Tibial artery (tissue), 4 donors: ENCODE measurements at regions not wholly inside any gene's neighbourhood (a gene's known extent, or its start where the extent isn't known, plus 50 kb on each side); places are given as distances from the start of the nearest gene placed in this dataset.

ENCODE experiments used
- DNase-seq, 2 donors: peaks; one replicate each; pipeline ENCODE4 v3.0.0-alpha.2; 2019
- H3K27ac ChIP-seq, 2 donors: fragments of 200-600 bp; sonication (generic) in 1 of 2; 1 replicate in 1 of 2; 2 replicates in 1 of 2; pipeline ENCODE4 v1.5.1; 2018 to 2019; ENCODE audit warnings: mild to moderate bottlenecking in 1 of 2
- H3K27me3 ChIP-seq, 2 donors: fragments of 200-600 bp; sonication (generic) in 1 of 2; one replicate each; pipeline versions ENCODE4 v1.5.1 to v1.6.0; 2016 to 2019
- H3K36me3 ChIP-seq, 3 donors: fragments of 200-600 bp; sonication (generic) in 2 of 3; one replicate each; pipeline ENCODE4 v1.5.1; 2016 to 2019; ENCODE audit warnings: mild to moderate bottlenecking in 2 of 3
- H3K4me1 ChIP-seq, 4 donors: fragments of 200-600 bp; sonication (generic) in 2 of 4; 1 replicate in 3 of 4; 2 replicates in 1 of 4; pipeline ENCODE4 v1.5.1; 2016 to 2019
- H3K4me3 ChIP-seq, 2 donors: fragments of 200-600 bp; sonication (generic) in 1 of 2; 1 replicate in 1 of 2; 2 replicates in 1 of 2; pipeline ENCODE4 v1.5.1; 2018 to 2019; ENCODE audit warnings: mild to moderate bottlenecking in 2 of 2
- H3K9me3 ChIP-seq, 3 donors: fragments of 200-600 bp; sonication (generic) in 1 of 3; one replicate each; pipeline ENCODE4 v1.5.1; 2016 to 2019
- intact Hi-C: fragments of 100-400 bp; cut with DNase I; formaldehyde crosslinking; loops from one replicate; pipeline ENCODE4 v1.15.0; 2023; ENCODE audit warnings: low total_unique reads
- TF ChIP-seq, protein P1 (sequence below), 2 experiments: fragments of 200-600 bp in 1 of 2; fragments of 450-650 bp in 1 of 2; IDR thresholded peaks; one replicate each; pipeline ENCODE4 v1.5.1; 2017 to 2019; ENCODE audit warnings: antibody characterized with exemption in 2 of 2, mild to moderate bottlenecking in 1 of 2, moderate library complexity in 1 of 2

GRCh38 chr7:1320616-1321240 is 88.1 kb downstream of the UNCX start:
- DNase-seq, result no peak
- H3K27me3 ChIP-seq, result peaks cover 0 to 72% of the 10 kb centered on the region in 2 donors
- no peak overlapping the region for H3K4me3 ChIP-seq
- H3K36me3 ChIP-seq, result no peaks in the 10 kb centered on the region
- intact Hi-C loops, result no loop called here
- H3K4me1 ChIP-seq, result peaks cover 0 to 10% (median 0%) of the 10 kb centered on the region in 4 donors
- H3K27ac ChIP-seq, result no peak overlapping the region
- TF ChIP-seq, protein P1, sequence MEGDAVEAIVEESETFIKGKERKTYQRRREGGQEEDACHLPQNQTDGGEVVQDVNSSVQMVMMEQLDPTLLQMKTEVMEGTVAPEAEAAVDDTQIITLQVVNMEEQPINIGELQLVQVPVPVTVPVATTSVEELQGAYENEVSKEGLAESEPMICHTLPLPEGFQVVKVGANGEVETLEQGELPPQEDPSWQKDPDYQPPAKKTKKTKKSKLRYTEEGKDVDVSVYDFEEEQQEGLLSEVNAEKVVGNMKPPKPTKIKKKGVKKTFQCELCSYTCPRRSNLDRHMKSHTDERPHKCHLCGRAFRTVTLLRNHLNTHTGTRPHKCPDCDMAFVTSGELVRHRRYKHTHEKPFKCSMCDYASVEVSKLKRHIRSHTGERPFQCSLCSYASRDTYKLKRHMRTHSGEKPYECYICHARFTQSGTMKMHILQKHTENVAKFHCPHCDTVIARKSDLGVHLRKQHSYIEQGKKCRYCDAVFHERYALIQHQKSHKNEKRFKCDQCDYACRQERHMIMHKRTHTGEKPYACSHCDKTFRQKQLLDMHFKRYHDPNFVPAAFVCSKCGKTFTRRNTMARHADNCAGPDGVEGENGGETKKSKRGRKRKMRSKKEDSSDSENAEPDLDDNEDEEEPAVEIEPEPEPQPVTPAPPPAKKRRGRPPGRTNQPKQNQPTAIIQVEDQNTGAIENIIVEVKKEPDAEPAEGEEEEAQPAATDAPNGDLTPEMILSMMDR (IDR thresholded peaks at IDR 0.05), result no peak
- no peaks in the 10 kb centered on the region for H3K9me3 ChIP-seq

DNA sequence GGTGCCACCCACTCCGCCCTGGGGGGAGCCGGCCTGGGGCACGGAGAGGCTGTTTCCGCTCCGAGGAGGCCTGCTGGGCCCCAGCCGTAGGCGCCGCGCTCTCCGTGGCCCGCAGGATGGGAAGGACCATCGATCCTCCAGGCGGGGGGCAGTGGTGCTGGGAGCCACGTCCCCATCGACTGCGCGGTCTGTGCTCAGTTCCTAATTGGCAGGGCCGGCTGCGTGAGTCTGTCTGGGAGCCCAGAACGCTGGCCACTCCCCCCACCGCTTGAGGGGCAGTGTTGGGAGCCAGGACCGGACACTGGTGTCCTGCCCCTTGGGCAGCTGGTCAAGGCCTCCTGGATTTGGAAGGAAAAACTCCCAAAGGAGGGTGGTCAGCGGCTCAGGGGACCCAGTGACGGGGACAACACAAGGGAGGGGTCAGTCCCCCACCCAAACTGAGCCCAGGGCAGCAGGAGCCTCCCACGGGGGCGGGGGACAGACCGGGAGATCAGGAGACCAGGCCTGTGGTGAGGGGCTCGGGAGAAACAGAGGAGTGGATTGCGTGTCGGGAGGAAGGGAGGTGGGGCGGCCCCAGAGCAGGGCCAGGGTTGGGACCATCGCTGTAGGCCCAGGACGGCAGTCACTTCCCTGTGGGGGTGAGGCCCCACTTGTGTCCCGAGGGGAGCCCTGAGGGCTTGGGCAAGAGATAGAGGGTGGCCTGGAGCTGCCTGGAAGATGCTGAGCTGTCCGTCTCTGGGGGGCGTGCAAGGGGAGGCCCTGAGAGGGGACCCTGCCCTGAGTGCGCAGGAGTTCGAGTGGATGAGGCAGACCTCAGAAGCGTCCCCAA is 89.0 kb downstream of the UNCX start:
- TF ChIP-seq, protein P1 (IDR thresholded peaks at IDR 0.05), result no peak
- DNase-seq, result no peak

GRCh38 chr7:1322240-1323110 is 89.8 kb downstream of the UNCX start:
- H3K9me3 ChIP-seq, result no peaks in the 10 kb centered on the region
- no peaks in the 10 kb centered on the region for H3K36me3 ChIP-seq
- peaks cover 0 to 10% (median 0%) of the 10 kb centered on the region in 4 donors for H3K4me1 ChIP-seq
- peaks cover 0 to 80% of the 10 kb centered on the region in 2 donors for H3K27me3 ChIP-seq
- H3K27ac ChIP-seq, result no peak overlapping the region
- intact Hi-C loops, result no loop called here
- TF ChIP-seq, protein P1 (IDR thresholded peaks at IDR 0.05), result no peak
- DNase-seq, result no peak
- H3K4me3 ChIP-seq, result no peak overlapping the region

More for the DNA sequence above, 89.0 kb downstream of the UNCX start:
- intact Hi-C loops, result no loop called here
- peaks cover 0 to 10% (median 0%) of the 10 kb centered on the region in 4 donors for H3K4me1 ChIP-seq
- H3K36me3 ChIP-seq, result no peaks in the 10 kb centered on the region
- H3K27ac ChIP-seq, result no peak overlapping the region
- no peaks in the 10 kb centered on the region for H3K9me3 ChIP-seq
- H3K4me3 ChIP-seq, result no peak overlapping the region
- H3K27me3 ChIP-seq, result peaks cover 0 to 77% of the 10 kb centered on the region in 2 donors

GRCh38 chr7:1323178-1324027 is 90.7 kb downstream of the UNCX start:
- Histone ChIP-seq H3K9me3 (no peaks in the 10 kb centered on the region), H3K36me3 (no peaks in the 10 kb centered on the region), H3K27ac (no peak overlapping the region), H3K27me3 (peaks cover 0 to 72% of the 10 kb centered on the region in 2 donors), H3K4me3 (no peak overlapping the region), H3K4me1 (peaks cover 0 to 10% (median 0%) of the 10 kb centered on the region in 4 donors)
- TF ChIP-seq, protein P1 (IDR thresholded peaks at IDR 0.05), result no peak
- intact Hi-C loops, result no loop called here
- DNase-seq, result no peak
